Putamen (tissue), 1 donor: ENCODE measurements at regions not wholly inside any gene's neighbourhood (a gene's known extent, or its start where the extent isn't known, plus 50 kb on each side); places are given as distances from the start of the nearest gene placed in this dataset.
"Not testable (repeated sequence)": the region's sequence is repeated elsewhere in the genome, so short reads cannot be mapped to it uniquely, and the experiment has no call there.

Experiments
- DNase-seq: peaks from one replicate; pipeline ENCODE4 v3.0.0-alpha.2; 2016; ENCODE audit warnings: low spot score

DNA sequence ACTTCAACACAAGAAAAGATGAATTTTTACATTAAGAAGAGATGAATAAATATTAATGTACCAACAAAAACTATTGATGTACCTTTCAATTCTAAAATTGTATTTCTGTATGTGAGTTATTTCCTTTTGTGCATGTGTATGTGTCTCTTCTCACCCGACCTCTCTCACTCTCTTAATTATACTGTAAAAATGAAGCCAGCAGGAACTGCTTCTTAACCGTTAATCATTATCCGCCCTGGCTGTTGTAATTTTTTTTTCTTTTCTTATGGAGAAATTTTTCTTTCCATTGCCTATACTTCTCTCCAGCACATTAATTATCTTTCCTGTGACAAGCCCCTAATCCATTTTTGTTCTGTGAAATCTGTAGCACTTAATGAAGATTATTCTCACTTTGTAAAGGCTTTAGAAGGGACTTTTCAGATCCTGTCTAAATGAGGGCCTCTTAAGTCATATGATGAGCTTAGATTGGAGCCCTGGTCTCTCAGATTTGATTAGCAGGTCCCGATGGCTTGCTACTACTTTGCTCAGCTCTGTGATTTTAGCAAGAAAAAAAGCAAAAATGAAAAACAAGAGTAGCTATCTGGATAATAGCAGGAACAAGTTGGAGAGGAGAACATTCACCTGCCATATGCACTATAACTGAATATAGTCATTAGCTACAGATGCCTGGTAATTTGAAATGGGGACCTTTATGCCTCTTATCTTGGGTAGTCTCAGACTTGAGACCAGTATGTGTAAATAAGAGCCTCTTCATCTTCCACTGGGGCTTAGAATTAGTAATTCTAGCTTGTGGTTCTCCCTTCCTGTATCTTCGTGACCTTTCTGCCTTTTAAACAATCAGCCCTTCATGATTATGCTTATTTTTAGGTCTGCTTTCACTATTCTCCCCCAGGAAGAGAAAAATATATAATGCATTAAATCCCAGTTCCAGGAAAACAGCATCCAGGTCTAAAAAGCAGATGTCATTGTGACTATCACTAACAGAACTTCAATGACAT is 80.0 kb upstream of the COL1A2 start:
- no peak for DNase-seq

DNA sequence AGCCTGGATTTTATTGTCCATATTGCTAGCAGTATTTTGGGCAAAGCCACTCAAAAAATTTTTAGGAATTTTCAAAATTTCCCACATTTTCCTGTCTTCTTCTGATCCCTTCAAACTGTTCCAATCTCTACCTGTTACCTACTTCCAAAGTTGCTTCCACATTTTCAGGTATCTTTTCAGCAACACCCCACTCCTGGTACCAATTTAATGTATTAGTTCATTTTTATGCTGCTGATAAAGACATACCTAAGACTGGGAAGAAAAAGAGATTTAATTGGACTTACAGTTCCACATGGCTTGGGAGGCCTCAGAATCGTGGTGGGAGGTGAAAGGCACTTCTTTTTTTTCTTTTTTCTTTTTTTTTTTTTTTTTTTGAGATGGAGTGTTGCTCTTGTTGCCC is 73.6 kb upstream of the COL1A2 start:
- DNase-seq = not testable (repeated sequence)

DNA sequence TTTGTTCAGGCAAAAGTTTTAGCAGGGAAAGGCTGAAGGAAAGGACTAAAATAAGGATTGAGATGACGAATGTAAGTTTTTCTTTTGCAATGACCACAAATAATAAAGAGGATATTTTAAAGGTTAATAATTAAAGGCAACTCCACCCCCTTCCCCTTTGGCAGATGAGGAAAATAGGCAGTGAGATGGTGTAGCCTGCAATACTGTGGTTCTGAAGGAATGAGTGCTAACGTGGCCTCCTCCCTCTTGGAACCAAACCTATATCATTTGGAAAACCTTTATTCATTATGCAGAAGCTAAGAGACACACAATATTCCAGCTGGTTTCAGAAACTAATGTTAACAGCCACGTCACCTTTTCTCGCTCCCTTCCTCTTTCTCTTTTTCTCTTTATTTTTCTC is 70.9 kb upstream of the COL1A2 start:
- no peak for DNase-seq

DNA sequence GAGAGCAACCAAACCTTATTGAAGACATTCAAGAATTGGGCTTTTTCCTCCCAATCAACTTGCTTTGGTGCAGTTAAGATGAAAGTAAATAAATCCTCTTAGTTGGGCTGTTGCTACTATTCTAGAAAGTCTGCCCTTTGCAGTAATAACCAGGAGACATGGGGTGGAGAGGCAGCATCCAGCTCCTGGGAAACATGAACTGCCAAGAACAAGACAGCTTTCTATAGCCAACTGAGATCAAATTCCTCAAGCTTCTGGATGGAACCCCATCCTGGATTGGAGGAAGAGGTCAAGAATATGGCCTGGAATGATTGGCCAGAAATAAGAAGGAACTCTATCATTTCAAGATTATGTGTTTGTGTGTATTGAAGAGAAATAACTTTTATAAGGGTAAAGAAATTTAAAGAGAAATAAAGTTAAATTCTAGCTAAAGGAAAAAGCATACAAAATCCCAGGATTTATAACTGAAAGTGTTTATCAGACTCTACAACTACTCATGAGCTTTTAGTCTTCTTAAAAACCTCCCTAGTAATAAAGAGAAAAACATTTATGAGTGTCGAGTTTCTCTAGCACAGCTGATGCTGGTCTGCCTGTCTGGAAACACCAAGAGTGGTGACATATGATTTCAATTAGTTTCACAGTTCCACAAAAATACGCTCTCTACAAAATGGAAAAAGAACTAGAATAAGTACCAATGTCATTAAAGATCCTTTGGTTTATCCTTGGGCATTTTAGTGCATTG is 70.1 kb upstream of the COL1A2 start:
- DNase-seq = no peak

DNA sequence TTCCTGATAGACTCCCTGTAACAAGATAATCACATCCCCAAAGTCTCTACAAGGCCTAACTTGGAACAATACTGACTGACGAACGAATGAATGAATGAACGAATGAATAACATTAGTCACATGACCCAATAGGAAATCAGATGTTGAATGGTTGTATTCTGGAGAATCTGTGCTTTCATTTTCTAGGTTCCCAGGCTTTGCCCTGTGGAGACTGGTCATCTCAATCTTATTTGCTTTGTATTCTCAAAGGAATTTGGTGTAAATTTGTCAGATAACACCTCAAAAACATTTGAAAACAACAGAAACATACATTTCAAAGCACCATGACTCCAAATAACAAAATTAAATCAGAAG is 69.6 kb upstream of the COL1A2 start:
- DNase-seq = no peak

DNA sequence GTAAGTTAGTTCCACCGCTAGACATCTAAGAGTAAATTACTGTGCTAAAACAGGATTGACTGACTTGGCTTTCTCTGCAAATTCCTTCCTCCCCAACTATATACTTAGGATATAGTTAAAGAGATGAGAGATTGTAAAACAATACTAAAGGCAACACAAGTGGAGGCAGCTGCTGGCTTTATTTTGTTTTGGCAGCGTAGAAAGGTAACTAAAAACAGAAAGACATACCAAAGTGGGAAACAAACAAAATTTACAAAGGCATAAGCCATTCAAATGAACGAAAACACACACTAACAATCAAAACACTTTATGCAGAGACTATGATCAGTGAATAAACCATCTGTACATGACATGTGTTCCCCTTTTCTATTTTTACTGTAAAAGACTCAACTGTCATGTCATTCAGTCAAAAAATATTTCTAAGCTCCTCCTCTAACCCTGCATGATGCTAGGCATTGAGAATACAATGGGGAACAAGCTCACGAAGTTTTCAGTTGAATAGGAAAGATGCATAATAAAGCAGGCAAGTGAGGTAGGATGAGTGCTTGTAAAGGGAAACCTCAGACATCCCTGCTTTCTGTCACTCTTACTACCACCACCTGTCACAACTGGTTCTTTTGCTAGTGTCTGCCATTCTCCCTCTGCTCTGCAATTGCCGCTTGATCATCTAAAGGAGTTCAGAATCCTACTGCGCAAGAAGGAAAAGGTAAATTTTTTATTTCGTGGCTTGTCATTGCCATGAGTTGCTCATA is 64.2 kb upstream of the COL1A2 start:
- no peak for DNase-seq

DNA sequence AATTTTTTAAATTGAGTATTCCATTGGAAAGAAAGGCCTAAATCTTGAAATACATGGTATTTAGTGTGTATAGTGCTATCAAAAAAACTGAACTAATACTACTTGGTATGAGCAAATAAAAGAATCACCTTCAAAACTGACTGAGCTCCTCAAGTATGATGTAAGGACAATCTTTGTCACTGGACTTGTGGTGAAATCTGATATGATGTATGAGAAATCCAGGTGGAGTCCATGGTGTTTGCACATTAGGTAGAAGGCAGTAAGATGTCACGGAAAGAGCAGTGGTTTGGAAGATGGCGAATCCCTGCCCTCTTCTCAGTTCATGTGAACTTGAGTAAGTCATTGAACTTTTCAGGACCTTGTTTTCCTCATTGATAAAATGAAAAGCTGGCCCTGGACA is 62.1 kb upstream of the COL1A2 start:
- DNase-seq = no peak

DNA sequence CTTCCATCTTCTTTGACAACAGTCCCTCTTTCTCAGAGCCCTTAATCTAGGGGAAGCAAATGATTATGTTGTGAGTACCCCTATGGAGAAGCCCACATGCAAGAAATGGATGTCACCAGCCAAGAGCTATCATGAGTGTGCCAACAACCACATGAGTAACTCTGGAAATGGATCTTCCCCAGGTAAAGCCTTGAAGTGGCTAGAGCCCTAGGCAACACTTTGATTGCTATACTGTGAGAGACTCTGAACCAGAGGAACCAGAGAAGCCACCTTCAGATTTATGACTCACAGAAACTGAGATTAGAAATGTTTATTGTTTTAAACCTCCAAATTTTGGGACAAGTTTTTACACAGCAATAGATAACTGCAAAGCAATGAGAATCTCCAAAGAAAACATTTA is 60.9 kb upstream of the COL1A2 start:
- no peak for DNase-seq

DNA sequence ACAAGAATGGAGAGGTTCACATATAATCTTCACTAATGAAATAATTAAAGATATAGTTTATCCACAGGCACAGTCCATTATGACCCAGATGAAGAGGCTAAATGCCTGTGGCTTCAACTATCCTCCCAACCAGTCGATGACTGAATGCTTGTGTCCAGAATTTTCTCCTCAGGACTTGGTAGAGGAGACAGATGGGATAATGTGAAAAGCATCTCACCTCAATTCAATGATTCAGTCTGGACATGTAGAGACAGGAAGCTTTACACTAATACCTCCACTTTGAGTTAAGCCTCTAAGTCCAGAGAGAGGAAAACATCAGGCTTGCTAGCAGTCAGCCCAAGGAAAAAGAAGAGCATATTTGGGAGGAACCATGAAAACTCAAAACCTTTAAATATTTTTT is 59.1 kb upstream of the COL1A2 start:
- no peak for DNase-seq

DNA sequence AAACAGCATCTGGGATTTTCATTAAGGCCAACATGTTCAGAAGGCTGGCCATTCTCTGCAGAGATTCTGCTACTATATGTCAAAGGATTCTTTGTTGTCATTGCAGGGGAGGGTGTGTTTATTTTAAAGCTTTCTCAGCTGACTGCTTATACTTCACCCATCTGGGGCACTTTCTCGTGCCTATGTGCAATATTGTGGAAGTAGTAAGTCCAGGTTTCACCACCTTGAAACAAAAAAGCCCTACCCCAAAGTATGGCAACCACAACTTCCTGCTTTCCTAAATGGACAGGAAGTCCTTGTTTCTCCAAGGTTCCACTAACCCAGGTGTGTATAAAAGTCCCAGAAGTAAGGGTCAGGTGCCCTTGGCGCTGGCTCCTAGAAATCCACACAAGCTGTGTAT is 58.7 kb upstream of the COL1A2 start:
- no peak for DNase-seq

DNA sequence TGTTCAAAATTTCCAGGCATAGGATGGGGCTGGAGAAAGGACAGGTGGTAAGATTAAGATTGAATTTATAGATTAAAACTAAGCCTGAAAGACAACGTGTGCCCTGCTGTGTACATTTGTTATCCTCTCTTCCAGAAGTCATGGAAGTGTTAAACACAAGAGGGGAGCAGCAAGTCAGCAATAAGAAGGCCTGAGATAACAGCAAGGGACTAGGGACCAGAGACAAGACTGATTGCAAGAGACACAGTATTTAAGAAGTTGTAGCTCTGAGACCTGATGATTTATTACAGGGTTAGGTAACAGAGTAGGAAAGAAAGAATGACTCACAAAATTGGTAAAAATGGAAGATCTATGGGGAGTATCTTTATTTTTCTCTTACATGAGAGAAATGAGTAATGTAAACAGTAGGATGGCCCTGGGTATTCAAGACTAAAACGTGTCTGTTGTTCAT is 55.7 kb upstream of the COL1A2 start:
- no peak for DNase-seq

DNA sequence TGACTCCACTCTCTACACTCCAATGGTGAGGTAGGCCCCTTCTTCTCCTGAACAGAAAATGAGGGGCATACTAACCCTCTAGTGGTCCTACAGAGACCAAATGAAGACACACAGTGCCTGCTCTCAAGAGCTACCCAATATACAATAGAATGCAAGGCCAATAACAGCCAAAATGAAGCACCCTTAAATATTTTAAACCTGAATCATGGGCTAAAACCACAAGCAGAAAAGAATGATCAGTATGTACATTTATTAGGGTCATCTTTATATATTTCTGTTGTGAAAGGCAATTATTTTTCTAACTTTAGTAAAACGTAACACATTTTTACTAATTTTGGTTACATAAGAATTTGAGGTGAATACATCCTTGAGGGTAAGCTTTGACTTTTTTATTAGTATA is 49.9 kb upstream of the COL1A2 start:
- DNase-seq = no peak
